Urothelium cell line (cell line): ENCODE measurements at regions not wholly inside any gene's neighbourhood (a gene's known extent, or its start where the extent isn't known, plus 50 kb on each side); places are given as distances from the start of the nearest gene placed in this dataset.

ENCODE experiments used
- DNase-seq: peaks from one replicate; pipeline ENCODE4 v3.0.0; 2011; ENCODE audit warnings: low spot score, mixed read lengths
- FAIRE-seq: peaks from 2 replicates; lab custom pipeline; 2011; peaks lifted over from hg19 to GRCh38; lab: Jason Lieb, UNC

DNA sequence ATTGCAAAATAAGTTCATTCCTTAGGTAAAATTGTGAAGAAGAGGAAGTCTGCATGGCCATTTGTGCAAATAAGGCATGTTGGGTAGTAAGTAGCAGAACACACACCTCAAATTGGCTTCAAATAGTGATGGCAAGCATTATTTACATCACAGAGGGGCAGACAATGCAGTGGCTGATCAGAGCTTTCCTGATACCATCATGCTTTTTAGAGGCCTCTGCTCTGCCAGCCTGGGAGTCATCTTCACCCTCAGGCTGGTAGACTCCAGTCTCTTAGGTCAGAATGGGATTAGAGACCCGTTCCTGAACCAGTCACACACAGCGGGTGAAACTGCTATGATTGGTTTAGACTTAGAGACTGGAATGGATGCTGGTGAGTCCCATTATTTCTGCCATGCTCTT, 396.0 kb upstream of the MCTP2 start:
- DNase-seq = no peak
- FAIRE-seq = no peak

DNA sequence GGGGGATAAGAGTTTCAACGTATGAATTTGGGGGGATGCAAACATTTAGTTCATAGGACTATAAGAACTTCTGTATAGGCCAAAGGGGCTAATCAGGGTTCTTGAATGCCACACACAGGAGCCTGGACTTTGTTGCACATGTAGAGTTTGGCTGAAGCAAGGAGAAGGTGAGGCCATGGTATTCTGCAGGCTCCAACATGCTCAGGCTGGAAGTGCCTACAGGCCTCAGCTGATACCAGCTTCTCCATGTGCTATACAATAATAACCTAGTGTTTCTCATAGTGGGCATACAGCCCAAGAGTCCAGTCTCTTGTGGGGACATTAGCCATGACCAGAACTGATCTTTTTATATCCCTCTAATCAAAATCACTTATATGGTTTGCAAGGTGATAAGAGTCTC, 399.7 kb upstream of the MCTP2 start:
- FAIRE-seq (no peak), DNase-seq (no peak)

GRCh38 chr15:93830221-93831080, 400.9 kb upstream of the MCTP2 start:
- no peak for DNase-seq
- no peak for FAIRE-seq

- DNase-seq (peak; percentile 75), FAIRE-seq (peak; percentile 87)
These were observed 402.1 kb upstream of the MCTP2 start for GRCh38 chr15:93829115-93829870.

DNA sequence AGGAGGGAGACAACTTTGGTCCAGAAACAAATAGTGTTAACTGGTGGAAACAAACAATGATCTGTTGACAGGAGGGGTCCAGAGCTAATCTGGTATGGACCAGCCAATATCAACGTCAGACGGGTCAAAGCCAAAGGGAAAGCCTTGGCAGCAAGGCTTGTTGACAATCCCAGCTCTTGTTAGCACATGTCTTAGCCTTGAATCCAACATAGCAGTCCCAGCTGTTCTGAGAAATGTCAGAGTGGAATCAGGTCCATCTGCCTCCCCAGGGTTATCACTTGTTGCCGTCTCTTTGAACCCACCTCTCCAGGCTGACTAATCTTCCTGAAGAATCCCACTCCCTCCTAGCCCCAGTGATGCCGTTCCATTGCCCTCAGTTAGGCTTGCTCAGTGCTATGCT, 404.6 kb upstream of the MCTP2 start:
- DNase-seq (no peak), FAIRE-seq (no peak)

DNA sequence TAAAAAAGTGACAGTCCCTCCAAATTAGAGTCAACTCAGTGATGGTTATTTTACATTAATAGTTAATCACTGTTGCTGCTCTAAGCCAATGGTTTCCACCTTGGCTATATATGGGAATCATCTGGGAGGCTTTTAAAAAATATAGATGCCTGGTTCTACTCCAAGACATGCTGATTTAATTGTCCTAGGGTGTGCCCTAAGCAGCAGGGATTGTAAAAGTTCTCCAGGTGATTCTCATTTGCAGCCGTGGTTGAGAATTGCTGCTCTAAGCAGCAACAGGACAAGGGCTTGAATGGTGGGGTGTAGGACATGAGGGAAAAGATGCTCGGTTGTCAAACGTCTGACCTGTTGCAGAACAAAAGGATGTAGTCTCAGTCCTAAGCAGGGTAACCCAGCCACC, 405.1 kb upstream of the MCTP2 start:
- FAIRE-seq (no peak), DNase-seq (no peak)

DNA sequence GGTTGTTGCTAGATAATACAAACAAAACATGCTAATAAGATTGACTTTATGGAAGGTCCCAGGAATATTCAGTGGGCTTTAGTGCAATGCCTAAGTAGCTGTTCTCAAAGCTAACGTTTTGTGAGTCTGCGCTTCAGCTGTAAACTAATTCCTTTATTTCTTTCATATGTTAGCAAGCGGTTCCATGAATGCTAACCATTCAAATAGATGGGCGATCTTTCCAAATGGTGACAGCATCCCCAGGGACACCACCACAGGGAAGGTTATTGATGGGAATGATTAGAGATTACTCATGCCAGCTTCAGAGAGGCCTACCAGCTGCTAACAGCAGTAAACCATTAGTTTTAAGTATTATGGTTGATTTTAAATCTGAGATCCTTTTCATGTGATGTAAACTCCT, 405.7 kb upstream of the MCTP2 start:
- no peak for FAIRE-seq
- no peak for DNase-seq

GRCh38 chr15:93823971-93824913, 407.1 kb upstream of the MCTP2 start:
- no peak for DNase-seq
- FAIRE-seq = no peak

- FAIRE-seq = no peak
- DNase-seq = no peak
These were observed 410.8 kb upstream of the MCTP2 start for GRCh38 chr15:93820566-93820965.

GRCh38 chr15:93819826-93820225, 411.5 kb upstream of the MCTP2 start:
- FAIRE-seq (no peak), DNase-seq (no peak)

DNA sequence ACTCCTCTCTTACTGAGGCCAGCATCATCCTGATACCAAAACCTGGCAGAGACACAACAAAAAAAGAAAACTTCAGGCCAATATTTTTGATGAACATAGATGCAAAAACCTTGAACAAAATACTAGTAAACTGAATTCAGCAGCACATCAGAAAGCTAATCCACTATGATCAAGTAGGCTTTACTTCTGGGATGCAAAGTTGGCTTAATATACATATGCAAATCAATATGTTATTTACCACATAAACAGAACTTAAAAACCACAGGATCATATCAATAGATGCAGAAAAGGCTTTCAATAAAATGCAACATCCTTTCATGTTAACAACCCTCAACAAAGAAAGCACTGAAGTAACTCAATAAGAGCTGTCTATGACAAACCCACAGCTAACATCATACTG, 414.5 kb upstream of the MCTP2 start:
- FAIRE-seq = no peak
- no peak for DNase-seq

DNA sequence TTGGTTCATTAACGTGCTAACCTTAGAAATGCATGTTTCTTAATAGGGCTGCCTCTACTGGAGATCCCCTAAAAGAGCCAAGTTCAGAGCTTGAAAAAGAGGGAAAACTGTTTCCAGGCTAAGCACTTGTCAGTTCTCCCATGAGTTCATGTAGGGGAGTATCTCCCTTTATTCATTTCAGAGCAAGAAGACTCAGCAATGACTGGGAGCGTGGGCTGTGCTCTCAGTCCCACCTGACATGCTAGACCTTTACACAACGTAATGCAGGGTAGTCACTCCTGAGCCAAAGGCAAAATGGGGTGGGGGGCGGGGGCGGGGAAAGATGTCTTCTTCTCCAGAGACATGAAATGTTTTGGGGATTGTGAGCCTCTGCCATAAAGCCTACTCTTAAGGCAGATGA, 420.1 kb upstream of the MCTP2 start:
- DNase-seq (no peak), FAIRE-seq (no peak)

- FAIRE-seq (no peak), DNase-seq (no peak)
These were observed 421.8 kb upstream of the MCTP2 start for GRCh38 chr15:93809516-93809915.

- FAIRE-seq (no peak), DNase-seq (no peak)
These were observed 427.8 kb upstream of the MCTP2 start for GRCh38 chr15:93803421-93804152.

- DNase-seq (no peak), FAIRE-seq (no peak)
These were observed 430.2 kb upstream of the MCTP2 start for GRCh38 chr15:93801206-93801605.

GRCh38 chr15:93800805-93801204, 430.6 kb upstream of the MCTP2 start:
- FAIRE-seq = no peak
- DNase-seq = no peak

DNA sequence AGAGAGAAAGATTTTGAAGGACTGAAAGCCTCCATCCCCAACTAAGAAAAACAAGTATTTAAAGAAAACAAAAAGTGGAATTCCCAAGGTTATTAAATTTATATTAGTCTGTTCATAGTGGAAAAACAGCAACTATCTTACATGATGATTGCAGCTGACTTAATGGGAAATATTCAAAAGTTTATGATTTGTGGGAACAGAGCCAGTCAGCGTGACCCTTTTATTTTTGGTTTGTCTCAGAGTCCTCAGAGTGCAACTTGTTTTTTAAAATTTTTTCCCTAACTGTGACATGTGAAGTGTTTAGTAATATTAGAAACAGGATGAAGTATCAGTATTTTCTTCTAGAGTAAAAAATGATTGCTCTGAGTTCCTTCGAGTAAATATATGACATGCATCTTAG, 441.9 kb upstream of the MCTP2 start:
- DNase-seq (no peak), FAIRE-seq (no peak)

GRCh38 chr15:93780073-93780472, 451.3 kb upstream of the MCTP2 start:
- DNase-seq (no peak), FAIRE-seq (no peak)

DNA sequence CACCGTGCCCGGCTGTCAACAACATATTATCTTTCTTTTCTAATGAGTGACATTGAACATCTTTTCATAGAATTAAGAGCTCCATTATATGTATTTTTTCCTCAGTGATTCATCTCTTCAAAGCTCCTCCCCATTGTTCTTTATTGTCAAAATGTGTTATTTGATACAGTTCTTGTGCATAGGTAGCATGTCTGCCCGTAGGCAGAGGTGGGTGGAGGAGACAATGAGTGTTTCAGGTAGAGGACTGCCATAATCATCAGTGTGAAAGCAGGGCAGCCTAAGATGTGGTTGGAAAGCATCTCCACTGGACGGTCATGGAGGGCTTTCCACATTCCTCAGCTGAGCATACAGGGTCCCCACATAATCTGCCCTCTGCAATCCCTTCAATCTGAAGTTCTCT, 452.0 kb upstream of the MCTP2 start:
- FAIRE-seq (no peak), DNase-seq (no peak)

- DNase-seq (no peak), FAIRE-seq (no peak)
These were observed 459.9 kb upstream of the MCTP2 start for GRCh38 chr15:93771196-93772030.
